ENCODE measurements at regions not wholly inside any gene's neighbourhood (a gene's known extent, or its start where the extent isn't known, plus 50 kb on each side); places are given as distances from the start of the nearest gene placed in this dataset.

DNA sequence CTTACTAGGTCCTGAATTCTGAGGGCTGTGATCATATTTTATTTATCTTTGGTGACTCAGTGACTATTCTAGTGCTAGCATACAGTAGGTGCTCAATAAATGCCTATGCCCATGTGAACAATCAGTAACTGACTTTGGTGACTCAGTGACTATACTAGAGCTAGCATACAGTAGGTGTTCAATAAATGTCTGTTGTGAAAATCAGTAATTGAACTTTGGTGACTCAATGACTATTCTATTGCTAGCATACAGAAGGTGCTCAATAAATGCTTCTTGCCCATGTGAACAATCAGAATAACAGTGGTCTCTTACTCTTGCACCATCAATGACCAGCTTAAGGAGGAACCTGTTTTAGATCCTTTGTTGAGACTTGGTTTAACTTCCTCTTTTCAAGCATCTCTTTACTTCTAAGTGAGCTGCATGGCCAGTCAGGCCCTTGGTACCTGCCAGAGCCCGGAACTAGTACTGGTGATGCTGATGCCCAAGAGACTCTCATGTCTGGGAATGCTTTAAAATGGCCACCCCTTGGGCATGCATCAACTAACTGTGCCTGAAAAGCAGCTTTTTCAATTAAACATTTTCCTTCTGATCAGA, 214.9 kb upstream of the SPRED2 start:
- no peak for DNase-seq (ENCODE audit: low read depth)

GRCh38 chr2:65640793-65641103, 208.3 kb upstream of the SPRED2 start:
- no peak for DNase-seq (ENCODE audit: low read depth)

DNA sequence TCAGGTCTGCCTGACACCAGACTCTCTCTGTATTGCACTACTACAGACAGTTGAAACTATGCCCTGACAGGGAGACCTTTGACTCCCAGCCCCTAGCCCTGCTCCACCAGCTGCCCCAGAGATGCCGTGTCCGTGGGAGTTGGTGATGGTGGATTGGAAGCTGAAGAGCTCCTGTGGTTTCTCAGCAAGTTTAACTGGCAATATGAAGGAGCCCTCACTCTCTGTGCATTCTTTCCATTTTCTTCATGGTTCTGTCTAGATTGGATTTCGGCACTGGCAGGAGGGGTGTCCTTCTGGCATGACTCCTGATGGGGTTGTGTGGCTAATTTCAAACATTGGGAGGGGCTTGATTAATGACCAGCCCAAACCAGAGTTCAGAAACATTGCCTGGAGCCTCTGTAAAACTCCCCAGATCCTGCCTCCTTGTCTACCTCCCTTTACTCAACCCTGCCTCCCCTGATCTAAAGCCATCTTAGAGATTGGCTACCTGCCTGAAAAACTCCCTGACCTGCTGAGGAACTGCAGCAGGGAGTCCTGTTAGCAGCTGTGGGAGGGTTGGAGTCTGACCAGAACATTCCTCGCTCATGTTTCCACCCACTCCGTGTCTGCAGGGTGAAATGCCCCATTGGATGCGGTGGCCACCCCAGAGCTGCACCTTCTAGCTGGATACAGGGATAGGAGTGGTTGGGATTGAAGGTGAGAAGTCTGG, 206.9 kb upstream of the SPRED2 start:
- DNase-seq (ENCODE audit: low read depth) = no peak

DNA sequence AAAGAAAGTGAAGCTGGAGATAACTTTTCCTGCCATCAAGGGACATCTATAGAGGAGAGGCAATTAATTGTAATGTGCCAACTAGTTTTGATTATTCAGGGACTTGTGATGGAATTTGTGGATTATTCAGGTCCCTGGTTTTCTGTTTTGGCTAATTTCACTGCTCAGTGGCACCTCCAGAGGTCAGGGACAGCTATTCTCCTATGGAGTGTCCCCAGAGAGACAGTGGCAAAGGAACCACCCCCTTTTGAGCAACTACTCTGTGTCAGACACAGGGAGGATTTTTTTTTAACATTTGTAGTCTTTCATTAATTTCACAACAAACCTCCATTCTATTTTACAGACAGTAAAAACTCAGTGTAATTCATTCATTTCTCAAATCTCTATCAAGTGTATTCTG, 206.0 kb upstream of the SPRED2 start:
- DNase-seq (ENCODE audit: low read depth) = peak; percentile 21

DNA sequence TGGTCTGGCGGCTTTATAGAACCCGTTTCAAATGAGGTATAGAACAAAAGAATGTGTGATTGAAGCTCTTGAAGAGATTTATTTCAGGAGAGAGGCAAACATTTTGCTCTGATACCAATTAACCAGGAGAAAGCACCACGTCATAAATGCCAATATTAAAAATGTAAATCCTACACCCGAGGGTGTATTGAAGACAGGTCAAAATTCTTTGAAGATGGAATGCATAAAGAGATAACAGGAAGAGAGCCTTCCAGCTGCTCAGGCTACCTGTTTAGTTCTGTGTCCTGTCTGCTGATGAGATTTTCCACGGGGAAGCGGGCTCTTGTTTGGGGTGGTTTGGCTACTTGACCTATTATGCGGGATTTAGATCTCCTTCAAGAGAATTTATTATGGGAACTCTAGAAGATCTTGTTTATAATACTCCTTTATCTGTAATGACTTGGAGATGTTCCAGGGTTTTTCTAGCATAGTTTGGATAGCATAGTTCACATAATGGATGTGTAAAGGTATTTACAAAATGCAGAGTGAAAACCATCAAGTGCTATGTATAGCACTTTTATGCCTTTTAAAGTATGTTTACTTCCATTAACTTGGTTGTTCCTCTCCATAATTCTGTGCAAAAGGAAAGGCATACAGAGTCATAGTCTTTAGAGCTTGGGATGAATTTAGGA, 204.5 kb upstream of the SPRED2 start:
- no peak for DNase-seq (ENCODE audit: low read depth)

DNA sequence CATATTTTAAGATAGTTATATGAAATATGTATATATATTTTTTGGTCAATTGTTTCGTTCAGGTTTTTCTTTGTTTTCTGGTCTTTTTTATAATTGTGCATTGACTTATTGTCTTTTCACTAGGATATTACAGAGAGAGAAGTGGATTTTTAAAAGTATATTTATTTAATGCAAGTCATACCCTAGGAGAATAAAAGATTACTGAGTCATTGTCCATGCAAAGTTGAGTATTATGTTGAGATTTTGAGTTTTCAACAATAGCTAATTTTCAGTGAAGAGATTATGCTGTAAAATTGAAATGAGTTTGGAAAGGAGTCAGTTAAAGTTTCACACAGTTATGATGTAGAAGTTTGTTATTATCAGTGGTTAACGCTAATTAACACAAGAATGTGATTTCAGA, 203.6 kb upstream of the SPRED2 start:
- DNase-seq (ENCODE audit: low read depth) = no peak

DNA sequence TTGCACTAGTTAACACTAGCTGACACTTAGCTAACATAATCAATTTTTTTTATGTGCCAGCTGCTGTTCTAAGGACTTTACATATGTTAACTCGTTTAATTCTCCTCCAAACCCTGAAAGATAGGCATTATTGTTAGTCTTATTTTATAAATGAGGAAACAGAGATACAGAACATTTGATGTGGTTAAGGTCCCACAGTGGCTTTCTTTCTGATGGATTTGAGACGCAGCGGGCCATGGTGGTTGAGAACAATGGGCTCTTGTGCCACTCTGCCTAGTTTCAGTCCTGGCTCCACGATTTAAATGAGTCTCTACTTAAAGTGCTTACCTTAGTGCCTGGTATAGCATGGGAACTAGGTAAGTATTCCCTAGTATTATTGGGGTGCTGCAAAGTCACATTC, 201.9 kb upstream of the SPRED2 start:
- DNase-seq (ENCODE audit: low read depth) = no peak

DNA sequence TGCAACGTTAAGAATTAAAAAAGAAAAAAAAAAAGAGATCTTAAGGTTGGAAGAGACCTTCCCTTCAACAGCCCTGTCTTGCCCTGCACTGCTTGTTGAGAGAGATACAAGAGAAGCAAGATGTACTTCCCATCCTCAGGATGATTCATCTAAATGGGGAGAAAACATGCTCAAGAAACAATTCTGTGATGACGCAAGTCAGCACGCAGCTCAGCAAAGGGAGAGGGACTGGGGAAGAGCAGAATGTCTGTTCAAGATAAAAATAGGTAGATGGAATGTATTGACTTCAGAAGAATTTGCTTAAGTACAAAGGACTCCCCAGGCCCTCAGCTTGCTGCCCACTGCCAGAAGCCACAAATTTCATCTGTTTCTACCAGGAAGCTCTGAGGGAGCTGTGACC, 198.2 kb upstream of the SPRED2 start:
- DNase-seq (ENCODE audit: low read depth) = peak; percentile 70

- no peak for DNase-seq (ENCODE audit: low read depth)
These were observed 195.8 kb upstream of the SPRED2 start for GRCh38 chr2:65628156-65628555.

DNA sequence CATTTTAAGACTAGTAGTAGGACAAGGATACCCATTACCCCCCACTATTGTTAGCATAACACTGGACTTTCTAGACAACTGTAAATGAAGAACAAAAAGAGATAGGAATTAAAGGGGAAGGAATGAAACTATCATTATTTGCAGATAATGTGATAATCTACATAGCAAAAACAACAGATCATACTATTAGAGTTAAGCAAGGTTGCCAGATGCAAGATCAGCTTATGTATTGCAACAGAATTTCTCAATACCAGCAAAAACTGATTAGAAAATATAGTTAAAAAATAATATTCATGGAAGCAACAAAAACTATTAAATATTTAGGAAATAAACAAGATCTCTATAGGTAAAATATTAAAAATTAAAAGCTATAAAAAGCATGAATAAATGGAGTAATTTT, 194.4 kb upstream of the SPRED2 start:
- no peak for DNase-seq (ENCODE audit: low read depth)

DNA sequence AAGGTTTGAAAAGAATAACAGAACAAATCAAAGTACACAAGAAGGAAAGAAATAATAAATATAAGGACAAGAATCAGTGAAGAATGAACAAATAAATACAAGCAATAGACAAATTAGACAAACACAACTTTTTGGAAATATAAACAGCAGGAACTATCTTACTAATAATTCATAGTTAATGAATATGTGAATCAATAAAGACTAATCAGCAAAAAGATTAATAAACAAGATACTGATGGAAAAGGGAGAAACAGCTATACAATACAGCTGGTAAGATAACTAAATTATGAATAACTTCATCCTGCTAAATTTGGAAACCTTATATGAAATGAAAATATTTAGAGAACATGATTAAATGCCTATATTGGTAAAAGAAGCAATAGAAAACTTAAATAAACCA, 193.6 kb upstream of the SPRED2 start:
- no peak for DNase-seq (ENCODE audit: low read depth)

DNA sequence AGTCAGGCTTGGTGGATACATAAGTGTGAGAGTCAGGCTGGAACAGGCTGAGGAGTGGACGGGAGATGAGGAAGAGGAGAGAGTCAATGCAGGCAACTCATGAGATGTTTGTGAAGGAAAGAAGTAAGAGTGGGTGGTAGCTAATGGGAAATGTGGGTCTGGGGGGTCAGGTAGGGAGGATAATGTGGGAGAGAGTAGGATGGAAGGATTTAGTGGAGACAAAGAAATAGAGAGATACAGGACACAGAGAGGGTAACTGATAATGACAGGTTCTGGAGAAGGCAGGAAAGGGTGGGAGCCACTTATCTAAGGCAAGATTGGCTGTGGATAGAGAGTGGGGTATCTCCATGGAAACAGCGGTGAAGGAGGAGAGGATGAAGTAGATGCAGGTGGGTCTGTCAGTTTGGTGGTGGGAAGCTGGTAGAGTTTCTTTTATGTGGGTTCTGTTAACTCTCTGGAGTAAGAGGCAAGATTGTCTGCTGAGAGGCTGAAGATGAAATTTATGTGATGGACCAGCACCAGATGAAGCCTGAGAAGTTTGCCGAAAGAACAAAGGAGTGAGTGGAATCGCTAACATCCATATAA, 190.6 kb upstream of the SPRED2 start:
- DNase-seq (ENCODE audit: low read depth) = no peak

- DNase-seq (ENCODE audit: low read depth) = no peak
These were observed 190.1 kb upstream of the SPRED2 start for GRCh38 chr2:65622499-65622898.

DNA sequence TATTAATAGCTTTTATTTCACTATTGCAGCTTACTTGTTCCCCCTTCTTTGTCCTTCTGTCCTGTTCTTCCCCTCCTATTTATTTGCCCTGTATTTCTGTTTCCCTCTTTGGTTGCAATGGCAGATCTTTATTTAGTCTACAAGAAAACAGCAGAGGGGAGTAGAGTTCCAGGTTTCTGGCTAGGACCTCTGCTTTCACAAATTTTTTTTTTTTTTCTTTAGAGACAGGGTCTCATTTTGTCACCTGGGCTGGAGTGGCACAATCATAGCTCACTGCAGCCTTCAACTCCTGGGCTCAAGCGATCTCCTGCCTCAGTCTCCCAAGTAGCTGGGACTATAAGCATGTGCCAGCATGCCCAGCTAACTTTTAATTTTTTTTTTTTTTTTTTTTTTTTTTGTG, 188.1 kb upstream of the SPRED2 start:
- DNase-seq (ENCODE audit: low read depth) = no peak

DNA sequence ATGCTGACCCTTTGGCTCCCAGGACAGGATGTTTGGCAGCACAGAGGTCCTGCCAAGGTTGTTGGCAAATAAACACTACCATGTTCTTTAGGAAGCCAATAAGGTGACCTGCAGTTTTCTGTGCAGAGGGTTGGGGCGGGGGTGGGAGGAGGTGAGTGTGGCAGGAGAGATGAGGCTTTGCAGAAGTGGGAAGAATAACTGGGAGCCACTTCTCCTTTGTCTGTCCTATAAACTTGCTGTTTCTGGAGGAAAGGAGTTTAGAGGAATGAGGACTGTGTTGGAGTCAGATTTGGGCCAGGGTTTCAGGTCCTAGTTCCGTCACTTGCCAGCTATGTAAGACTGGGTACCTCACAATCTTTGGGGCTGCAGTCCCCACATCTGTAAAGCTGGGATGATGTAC, 187.6 kb upstream of the SPRED2 start:
- no peak for DNase-seq (ENCODE audit: low read depth)

DNA sequence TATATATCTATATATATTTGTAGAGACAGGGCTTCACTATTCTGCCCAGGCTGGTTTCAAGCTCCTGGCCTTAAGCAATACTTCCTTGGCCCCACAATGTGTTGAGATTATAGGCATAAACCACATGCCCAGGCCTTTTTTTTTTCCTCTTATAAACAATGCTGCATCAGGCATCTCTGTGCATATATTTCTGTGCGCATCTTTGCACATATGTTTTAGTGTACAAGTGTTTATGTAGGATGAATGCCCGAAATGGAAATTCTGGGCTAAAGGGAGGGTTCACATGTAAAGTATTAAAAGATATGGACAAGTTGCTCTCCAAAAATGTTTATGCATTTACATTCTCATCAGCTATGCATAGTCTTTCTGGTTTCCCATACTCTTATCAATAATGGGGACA, 183.2 kb upstream of the SPRED2 start:
- no peak for DNase-seq (ENCODE audit: low read depth)

DNA sequence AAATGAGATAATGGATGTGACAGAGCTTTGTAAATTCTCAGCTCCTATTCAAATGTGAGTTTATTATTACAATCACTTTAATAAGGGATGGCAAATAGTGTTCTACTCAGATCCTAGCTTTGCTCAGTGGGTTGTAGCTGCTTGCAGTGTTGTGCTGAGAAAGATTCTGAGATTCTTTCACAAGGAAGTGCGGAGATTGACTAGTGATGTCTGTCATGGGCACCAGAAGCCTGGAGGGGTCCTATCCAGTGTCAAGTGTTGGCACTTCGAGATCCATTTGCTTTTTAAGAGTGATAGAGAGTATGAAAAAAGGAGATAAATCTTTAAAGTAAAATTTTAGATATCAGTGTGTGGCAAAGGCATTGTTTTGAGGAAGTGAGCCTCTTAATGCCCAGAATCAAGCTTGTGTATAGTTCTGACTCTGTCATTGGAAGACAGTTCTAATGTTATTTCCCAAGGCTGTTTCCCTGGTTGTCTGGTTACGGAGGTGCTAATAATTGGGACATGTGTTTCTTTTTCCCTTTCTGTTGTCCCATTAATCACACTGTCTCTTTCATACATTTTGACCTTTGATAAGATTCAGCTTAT, 181.7 kb upstream of the SPRED2 start:
- no peak for DNase-seq (ENCODE audit: low read depth)

GRCh38 chr2:65611488-65611887, 179.1 kb upstream of the SPRED2 start:
- DNase-seq (ENCODE audit: low read depth) = no peak

GRCh38 chr2:65608916-65609315, 176.5 kb upstream of the SPRED2 start:
- DNase-seq (ENCODE audit: low read depth) = no peak

GRCh38 chr2:65608466-65608865, 176.1 kb upstream of the SPRED2 start:
- DNase-seq (ENCODE audit: low read depth) = no peak

GRCh38 chr2:65607662-65608305, 175.4 kb upstream of the SPRED2 start:
- no peak for DNase-seq (ENCODE audit: low read depth)

- DNase-seq (ENCODE audit: low read depth) = no peak
These were observed 173.3 kb upstream of the SPRED2 start for GRCh38 chr2:65605743-65606058.

Measured in ELR (cell line).